ENCODE measurements at regions not wholly inside any gene's neighbourhood (a gene's known extent, or its start where the extent isn't known, plus 50 kb on each side); places are given as distances from the start of the nearest gene placed in this dataset.

DNA sequence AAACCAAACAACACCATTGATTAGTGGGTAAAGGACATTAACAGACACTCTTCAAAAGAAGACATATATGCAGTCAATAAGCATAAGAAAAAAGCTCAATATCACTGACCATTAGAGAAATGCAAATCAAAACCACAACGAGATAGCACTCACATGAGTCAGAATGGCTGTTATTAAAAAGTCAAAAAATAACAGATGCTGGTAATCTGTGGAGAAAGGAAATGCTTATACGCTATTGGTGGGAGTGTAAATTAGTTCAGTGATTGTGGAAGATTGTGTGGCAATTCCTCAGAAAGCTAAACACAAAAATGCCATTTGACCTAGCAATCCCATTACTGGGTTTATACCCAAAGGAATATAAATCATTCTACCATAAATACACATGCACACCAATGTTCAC, 182.6 kb downstream of the TRPC6 start:
- TF ChIP-seq, protein P1, sequence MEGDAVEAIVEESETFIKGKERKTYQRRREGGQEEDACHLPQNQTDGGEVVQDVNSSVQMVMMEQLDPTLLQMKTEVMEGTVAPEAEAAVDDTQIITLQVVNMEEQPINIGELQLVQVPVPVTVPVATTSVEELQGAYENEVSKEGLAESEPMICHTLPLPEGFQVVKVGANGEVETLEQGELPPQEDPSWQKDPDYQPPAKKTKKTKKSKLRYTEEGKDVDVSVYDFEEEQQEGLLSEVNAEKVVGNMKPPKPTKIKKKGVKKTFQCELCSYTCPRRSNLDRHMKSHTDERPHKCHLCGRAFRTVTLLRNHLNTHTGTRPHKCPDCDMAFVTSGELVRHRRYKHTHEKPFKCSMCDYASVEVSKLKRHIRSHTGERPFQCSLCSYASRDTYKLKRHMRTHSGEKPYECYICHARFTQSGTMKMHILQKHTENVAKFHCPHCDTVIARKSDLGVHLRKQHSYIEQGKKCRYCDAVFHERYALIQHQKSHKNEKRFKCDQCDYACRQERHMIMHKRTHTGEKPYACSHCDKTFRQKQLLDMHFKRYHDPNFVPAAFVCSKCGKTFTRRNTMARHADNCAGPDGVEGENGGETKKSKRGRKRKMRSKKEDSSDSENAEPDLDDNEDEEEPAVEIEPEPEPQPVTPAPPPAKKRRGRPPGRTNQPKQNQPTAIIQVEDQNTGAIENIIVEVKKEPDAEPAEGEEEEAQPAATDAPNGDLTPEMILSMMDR (IDR thresholded peaks at IDR 0.05; ENCODE audit: insufficient read depth, missing control alignments), result no peak
- no peak for DNase-seq (ENCODE audit: insufficient read length, low spot score)
- FAIRE-seq, result no peak

DNA sequence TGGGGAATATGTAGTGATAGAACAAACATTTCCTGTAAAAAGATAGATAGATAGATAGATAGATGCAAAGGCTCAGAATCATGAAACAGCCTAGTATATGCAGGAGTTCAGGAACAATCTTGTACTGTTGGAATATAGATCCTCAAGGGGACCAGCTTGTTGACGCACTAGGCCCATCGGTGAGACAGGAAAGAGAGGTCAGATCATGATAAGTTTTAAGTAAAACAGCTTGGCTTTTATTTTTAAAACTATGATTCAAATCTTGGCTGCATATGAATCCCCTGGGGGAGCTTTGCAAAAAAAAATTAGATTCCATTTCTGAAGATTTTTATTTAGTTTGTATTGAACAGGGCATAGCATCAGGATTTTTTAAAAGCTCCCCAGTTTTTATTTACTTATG, 185.8 kb downstream of the TRPC6 start:
- FAIRE-seq, result no peak
- DNase-seq (ENCODE audit: insufficient read length, low spot score), result no peak
- TF ChIP-seq, protein P1 (IDR thresholded peaks at IDR 0.05; ENCODE audit: insufficient read depth, missing control alignments), result no peak

DNA sequence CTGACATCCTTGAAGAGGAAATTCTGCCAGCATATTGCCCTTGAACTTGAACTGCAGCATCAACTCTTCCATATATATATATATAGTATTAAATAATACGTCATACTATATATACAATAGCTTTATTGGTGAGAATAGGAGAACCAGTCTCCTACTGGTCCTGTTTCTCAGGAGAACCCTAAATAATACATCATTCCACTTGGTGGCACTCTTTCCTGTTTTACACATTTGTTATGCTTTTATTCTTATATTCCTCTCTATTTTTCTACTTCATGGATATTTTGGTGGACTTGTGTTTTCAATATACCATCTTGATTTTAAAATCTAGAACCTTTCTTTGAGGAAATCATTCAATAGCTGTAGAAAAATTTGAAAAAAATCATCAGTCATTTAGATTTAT, 193.3 kb downstream of the TRPC6 start:
- DNase-seq (ENCODE audit: insufficient read length, low spot score) (no peak), FAIRE-seq (no peak)
- TF ChIP-seq, protein P1 (IDR thresholded peaks at IDR 0.05; ENCODE audit: insufficient read depth, missing control alignments), result no peak

DNA sequence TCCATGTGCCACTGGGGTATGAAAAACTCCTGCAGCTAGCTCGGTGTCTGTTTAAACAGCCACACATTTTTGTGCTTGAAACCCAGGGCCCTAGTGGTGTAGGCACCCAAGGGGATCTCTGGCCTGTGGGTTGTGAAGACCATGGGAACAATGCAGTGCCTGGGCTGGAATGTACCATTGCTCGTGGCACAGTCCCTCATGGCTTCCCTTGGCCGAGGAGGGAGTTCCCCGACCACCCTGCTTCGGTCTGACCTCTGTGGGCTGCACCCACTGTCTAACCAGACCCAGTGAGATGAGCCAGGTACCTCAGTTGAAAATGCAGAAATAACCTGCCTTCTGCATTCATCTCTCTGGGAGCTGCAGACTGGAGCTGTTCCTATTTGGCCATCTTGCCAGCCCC, 214.0 kb downstream of the TRPC6 start:
- TF ChIP-seq, protein P1 (IDR thresholded peaks at IDR 0.05; ENCODE audit: insufficient read depth, missing control alignments), result no peak
- DNase-seq (ENCODE audit: insufficient read length, low spot score) (no peak), FAIRE-seq (no peak)

DNA sequence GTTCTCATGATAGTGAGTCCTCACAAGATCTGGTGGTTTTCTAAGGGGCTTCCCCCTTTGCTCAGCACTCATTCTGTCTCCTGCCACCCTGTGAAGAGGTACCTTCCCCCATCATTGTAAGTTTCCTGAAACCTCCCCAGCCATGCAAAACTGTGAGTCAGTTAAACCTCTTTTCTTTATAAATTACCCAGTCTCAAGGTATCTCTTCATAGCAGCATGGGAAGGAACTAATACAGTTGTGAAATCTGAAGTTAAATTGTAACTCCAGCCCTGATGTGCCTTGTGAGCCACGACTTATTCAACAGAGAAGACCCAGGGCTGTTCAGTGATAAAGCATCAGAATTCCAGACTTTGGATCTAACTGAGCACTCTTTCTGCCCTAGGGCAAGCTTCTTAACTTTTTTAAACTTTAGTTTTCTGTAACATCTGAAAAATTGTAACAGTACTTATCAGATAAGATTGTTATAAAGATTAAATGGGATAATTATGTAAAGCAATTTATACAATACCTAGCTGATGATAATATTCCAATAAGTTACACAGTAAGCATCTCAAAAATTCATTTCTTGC, 220.0 kb downstream of the TRPC6 start:
- TF ChIP-seq, protein P1 (IDR thresholded peaks at IDR 0.05; ENCODE audit: insufficient read depth, missing control alignments), result no peak
- no peak for FAIRE-seq
- no peak for DNase-seq (ENCODE audit: insufficient read length, low spot score)

DNA sequence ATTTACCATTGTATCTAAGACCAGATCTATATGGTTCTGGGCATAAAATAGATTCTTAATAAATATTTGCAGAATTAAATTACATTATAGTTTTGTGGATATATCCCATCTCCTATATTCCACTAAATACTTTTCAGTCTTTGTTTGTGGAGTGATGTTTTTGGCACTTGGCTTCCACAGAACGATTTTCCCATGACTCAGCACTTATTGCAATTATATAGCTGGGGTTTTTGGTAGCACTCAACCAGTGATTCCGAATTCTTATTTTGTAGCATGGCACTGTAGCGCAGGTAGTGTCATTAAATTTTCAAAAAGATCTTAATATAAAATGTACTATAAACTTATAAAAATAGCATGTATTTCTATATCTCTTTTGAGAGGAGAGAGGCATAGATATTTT, 221.2 kb downstream of the TRPC6 start:
- FAIRE-seq (no peak), DNase-seq (ENCODE audit: insufficient read length, low spot score) (no peak)
- TF ChIP-seq, protein P1 (IDR thresholded peaks at IDR 0.05; ENCODE audit: insufficient read depth, missing control alignments), result no peak

DNA sequence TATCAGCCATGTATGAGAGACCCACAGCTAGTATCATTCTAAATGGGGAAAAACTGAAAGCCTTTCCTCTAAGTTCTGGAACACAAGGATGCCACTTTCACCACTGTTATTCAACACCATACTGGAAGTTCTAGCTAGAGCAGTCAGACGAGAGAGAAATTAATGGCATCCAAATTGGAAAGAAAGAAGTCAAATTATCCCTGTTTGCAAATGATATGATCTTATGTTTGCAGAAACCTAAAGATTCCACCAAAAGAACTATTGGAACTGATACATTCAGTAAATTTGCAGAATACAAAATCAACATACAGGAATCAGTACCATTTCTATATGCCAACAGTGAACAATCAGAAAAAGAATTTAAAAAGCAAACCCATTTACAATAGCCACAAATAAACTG, 226.0 kb downstream of the TRPC6 start:
- DNase-seq (ENCODE audit: insufficient read length, low spot score) (no peak), FAIRE-seq (no peak)
- TF ChIP-seq, protein P1 (IDR thresholded peaks at IDR 0.05; ENCODE audit: insufficient read depth, missing control alignments), result no peak
